22Rv1 (cell line): ENCODE measurements at regions not wholly inside any gene's neighbourhood (a gene's known extent, or its start where the extent isn't known, plus 50 kb on each side); places are given as distances from the start of the nearest gene placed in this dataset.

Source experiments
- H3K27ac ChIP-seq: fragments of 450-650 bp; 2 replicates; pipeline ENCODE4 v1.5.1; 2017
- ZFX ChIP-seq: fragments of 450-650 bp; IDR thresholded peaks from 2 replicates; pipeline ENCODE4 v1.6.1; 2017; ENCODE audit warnings: antibody characterized with exemption, borderline replicate concordance
- TF ChIP-seq, protein P1 (sequence below): fragments of 450-650 bp; IDR thresholded peaks from 2 replicates; pipeline ENCODE4 v1.5.1; 2017; ENCODE audit warnings: mild to moderate bottlenecking

- H3K27ac ChIP-seq, result no peak overlapping the region
- TF ChIP-seq ZFX, result no peak
- TF ChIP-seq, protein P1, sequence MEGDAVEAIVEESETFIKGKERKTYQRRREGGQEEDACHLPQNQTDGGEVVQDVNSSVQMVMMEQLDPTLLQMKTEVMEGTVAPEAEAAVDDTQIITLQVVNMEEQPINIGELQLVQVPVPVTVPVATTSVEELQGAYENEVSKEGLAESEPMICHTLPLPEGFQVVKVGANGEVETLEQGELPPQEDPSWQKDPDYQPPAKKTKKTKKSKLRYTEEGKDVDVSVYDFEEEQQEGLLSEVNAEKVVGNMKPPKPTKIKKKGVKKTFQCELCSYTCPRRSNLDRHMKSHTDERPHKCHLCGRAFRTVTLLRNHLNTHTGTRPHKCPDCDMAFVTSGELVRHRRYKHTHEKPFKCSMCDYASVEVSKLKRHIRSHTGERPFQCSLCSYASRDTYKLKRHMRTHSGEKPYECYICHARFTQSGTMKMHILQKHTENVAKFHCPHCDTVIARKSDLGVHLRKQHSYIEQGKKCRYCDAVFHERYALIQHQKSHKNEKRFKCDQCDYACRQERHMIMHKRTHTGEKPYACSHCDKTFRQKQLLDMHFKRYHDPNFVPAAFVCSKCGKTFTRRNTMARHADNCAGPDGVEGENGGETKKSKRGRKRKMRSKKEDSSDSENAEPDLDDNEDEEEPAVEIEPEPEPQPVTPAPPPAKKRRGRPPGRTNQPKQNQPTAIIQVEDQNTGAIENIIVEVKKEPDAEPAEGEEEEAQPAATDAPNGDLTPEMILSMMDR, result no peak
Observed at GRCh38 chr20:62539198-62540045, 63.6 kb upstream of the GATA5 start.

DNA sequence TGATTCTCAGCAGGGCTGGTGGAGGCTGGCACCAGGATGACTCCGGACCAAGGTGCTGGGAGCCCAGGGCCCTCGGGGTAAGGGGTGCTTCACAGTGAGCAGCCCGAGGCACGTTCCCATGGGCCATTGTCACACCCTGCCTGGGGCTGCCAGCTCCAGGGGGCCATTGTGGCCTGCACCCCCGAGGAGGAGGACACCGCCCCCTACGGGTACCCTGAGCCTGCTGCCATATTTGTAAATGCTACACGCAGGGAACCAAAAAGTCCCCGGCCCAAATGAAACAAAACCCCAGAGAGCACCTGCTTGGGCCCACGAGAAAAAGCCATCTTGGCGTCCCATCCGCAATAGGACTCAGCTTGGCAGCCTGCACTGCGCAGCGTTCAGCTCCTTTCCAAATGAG lies 64.7 kb upstream of the GATA5 start:
- TF ChIP-seq ZFX, result no peak
- TF ChIP-seq, protein P1, result no peak
- no peak overlapping the region for H3K27ac ChIP-seq

GRCh38 chr20:62542862-62543261 lies 67.1 kb upstream of the GATA5 start:
- no peak overlapping the region for H3K27ac ChIP-seq
- TF ChIP-seq ZFX, result no peak
- TF ChIP-seq, protein P1, result no peak

GRCh38 chr20:62543470-62544302 lies 67.9 kb upstream of the GATA5 start:
- TF ChIP-seq, protein P1, result no peak
- TF ChIP-seq ZFX, result no peak
- H3K27ac ChIP-seq, result no peak overlapping the region

DNA sequence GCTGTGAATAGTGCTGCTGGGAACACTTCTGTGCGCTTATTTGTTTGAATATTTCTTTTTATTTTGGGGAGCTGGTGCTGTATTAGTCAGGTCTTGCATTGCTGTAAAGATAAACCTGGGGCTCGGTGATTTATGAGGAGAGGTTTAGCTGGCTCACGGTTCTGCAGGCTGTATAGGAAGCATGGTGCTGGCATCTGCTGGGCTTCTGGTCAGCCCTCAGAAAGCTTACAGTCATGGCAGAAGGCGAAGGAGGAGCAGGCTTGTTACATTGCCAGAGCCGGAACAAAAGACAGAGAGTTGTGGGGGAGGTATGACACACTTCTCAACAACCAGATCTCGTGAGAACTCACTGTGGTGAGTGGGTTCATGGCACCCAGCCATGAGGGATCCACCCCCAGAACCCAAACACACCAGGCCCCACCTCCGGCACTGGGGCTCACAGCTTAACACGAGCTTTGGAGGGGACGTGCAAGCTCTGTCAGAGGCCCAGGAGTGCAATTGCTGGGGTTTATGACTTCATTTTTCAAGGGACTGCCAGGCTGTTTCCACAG lies 68.8 kb upstream of the GATA5 start:
- H3K27ac ChIP-seq, result no peak overlapping the region
- no peak for TF ChIP-seq ZFX
- TF ChIP-seq, protein P1, result no peak

DNA sequence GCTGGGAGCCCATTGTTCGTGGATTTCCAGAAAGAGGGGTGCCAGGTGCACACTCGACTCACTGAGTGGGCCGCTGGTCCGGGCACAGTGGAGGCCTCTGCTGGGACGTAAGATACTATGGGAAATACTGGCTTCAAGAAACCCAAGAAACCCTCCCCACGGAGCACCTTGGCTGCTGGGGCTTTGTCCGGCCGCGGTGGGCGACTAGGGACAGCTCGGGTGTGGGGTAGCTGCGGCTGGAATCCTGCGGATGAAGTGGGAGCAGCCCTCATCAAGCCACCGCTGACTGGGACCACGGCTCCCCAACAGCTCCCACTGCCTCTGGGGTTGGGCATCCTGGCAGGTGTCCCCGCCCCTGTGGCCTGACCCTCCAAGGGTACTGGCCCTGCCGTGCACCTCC lies 69.5 kb upstream of the GATA5 start:
- no peak overlapping the region for H3K27ac ChIP-seq
- TF ChIP-seq, protein P1, result no peak
- no peak for TF ChIP-seq ZFX
